PC-3 (cell line): ENCODE measurements at regions not wholly inside any gene's neighbourhood (a gene's known extent, or its start where the extent isn't known, plus 50 kb on each side); places are given as distances from the start of the nearest gene placed in this dataset.

Experiments
- ATAC-seq: fragments of 200-7000 bp; cut with Tn5 transposase; 2 replicates; pipeline ENCODE4 v1.9.1; 2020; ENCODE audit warnings: mild to moderate bottlenecking, moderate library complexity
- BruUV-seq: library from RNA; stranded (reverse); fragments of 400-500 nt; replicated peaks from 2 replicates; lab custom pipeline; 2021; lab: Mats Ljungman, UMichigan
- CTCF ChIA-PET: fragments of 300-600 bp; sonication (Branson Sonifier 250); formaldehyde crosslinking; loops from one replicate; lab custom pipeline; 2022; ENCODE audit warnings: antibody characterized with exemption; lab: Charles Lee
- POLR2A ChIA-PET: fragments of 300-600 bp; sonication (Branson Sonifier 250); formaldehyde crosslinking; loops from one replicate; lab custom pipeline; 2022; ENCODE audit warnings: antibody characterized with exemption; ENCODE audit not compliant: unreplicated experiment; lab: Charles Lee
- DNase-seq: peaks from one replicate; pipeline ENCODE4 v3.0.0-alpha.2; 2015
- H2AFZ ChIP-seq: fragments of 300-600 bp; sonication (generic); 2 replicates; pipeline ENCODE4 v1.6.0; 2016; ENCODE audit warnings: antibody characterized with exemption, low read length
- H3F3A ChIP-seq: fragments of 300-600 bp; sonication (generic); one replicate; pipeline ENCODE4 v1.6.0; 2017; ENCODE audit warnings: antibody characterized with exemption, low read length, control low read depth, mild to moderate bottlenecking; ENCODE audit not compliant: unreplicated experiment
- H3K27ac ChIP-seq: fragments of 300-600 bp; sonication (generic); 2 replicates; pipeline ENCODE4 v1.5.1; 2016; ENCODE audit warnings: mild to moderate bottlenecking, low read length
- H3K27me3 ChIP-seq: fragments of 300-600 bp; sonication (generic); 2 replicates; pipeline ENCODE4 v1.6.1; 2016; ENCODE audit warnings: low read length, mixed read lengths
- H3K36me3 ChIP-seq: fragments of 300-600 bp; sonication (generic); 2 replicates; pipeline ENCODE4 v1.6.1; 2016; ENCODE audit warnings: low read depth, mixed run types, low read length, mixed read lengths
- H3K4me1 ChIP-seq: fragments of 300-600 bp; sonication (generic); 2 replicates; pipeline ENCODE4 v1.5.1; 2016; ENCODE audit warnings: low read length; ENCODE audit not compliant: insufficient read depth
- H3K4me2 ChIP-seq: fragments of 300-600 bp; sonication (generic); 2 replicates; pipeline ENCODE4 v1.6.0; 2016; ENCODE audit warnings: low read length
- H3K4me3 ChIP-seq: fragments of 300-600 bp; sonication (generic); 2 replicates; pipeline ENCODE4 v1.5.1; 2016; ENCODE audit warnings: mild to moderate bottlenecking, low read length, mixed read lengths
- H3K79me2 ChIP-seq: fragments of 300-600 bp; sonication (generic); 2 replicates; pipeline ENCODE4 v1.6.1; 2017; ENCODE audit warnings: low read length, mixed read lengths
- H3K9ac ChIP-seq: fragments of 300-600 bp; sonication (generic); 2 replicates; pipeline ENCODE4 v1.6.0; 2016; ENCODE audit warnings: mild to moderate bottlenecking, low read length
- H3K9me2 ChIP-seq: fragments of 300-600 bp; sonication (generic); replicated peaks from 2 replicates; pipeline ENCODE4 v1.6.1; 2016; ENCODE audit warnings: mixed run types, low read length, mixed read lengths
- H3K9me3 ChIP-seq: fragments of 300-600 bp; sonication (generic); 2 replicates; pipeline ENCODE4 v1.6.1; 2016; ENCODE audit warnings: low read length, mixed read lengths
- H4K20me1 ChIP-seq: fragments of 300-600 bp; sonication (generic); 2 replicates; pipeline ENCODE4 v1.6.1; 2016; ENCODE audit warnings: low read length, mixed read lengths
- CTCF ChIP-seq: fragments of 300-600 bp; sonication (generic); conservative IDR thresholded peaks from 2 replicates; pipeline ENCODE4 v1.5.1; 2017; ENCODE audit warnings: antibody characterized with exemption, low read depth, mild to moderate bottlenecking, low read length
- EZH2 ChIP-seq: fragments of 300-600 bp; sonication (generic); IDR thresholded peaks from one replicate; pipeline ENCODE4 v1.6.1; 2017; ENCODE audit warnings: antibody characterized with exemption, mild to moderate bottlenecking, low read length; ENCODE audit not compliant: unreplicated experiment
- EZH2phosphoT487 ChIP-seq: fragments of 300-600 bp; sonication (generic); IDR thresholded peaks from 2 replicates; pipeline ENCODE4 v1.6.1; 2018; ENCODE audit warnings: mild to moderate bottlenecking, antibody characterized with exemption, low read length, borderline replicate concordance
- intact Hi-C: fragments of 100-400 bp; cut with micrococcal nuclease; formaldehyde crosslinking; loops from 2 replicates; pipeline ENCODE4 v1.9.0; 2023

- no peak overlapping the region for H3K4me3 ChIP-seq
- intact Hi-C loops, result no loop called here
Observed at GRCh38 chr11:119505071-119505470, 82.1 kb upstream of the THY1 start.

GRCh38 chr11:119504371-119504770 lies 81.4 kb upstream of the THY1 start:
- H2AFZ ChIP-seq, result no peak overlapping the region
- CTCF ChIA-PET, result no interaction called here
- H3K4me1 ChIP-seq, result no peaks in the 10 kb centered on the region; the same call in 1 of the 2 replicates
- POLR2A ChIA-PET, result no interaction called here
- no TSS peak for BruUV-seq
- no peaks in the 10 kb centered on the region for H3F3A ChIP-seq
- no peak for TF ChIP-seq EZH2
- TF ChIP-seq EZH2phosphoT487, result no peak
- no peak for TF ChIP-seq CTCF
- no peak overlapping the region for H3K4me3 ChIP-seq
- no peak overlapping the region for H3K9ac ChIP-seq
- H3K79me2 ChIP-seq, result no peaks in the 10 kb centered on the region
- no peak overlapping the region for H3K27ac ChIP-seq
- H3K4me2 ChIP-seq, result no peak overlapping the region
- H3K36me3 ChIP-seq, result no peaks in the 10 kb centered on the region
- no peaks in the 10 kb centered on the region for H4K20me1 ChIP-seq
- ATAC-seq (no peak), DNase-seq (no peak)
- intact Hi-C loops, result no loop called here
- no peaks in the 10 kb centered on the region for H3K9me2 ChIP-seq
- no peaks in the 10 kb centered on the region for H3K9me3 ChIP-seq
- 0 out of 2 replicates have a peak, but pooled peaks cover 10% of the 10 kb centered on the region for H3K27me3 ChIP-seq

More at GRCh38 chr11:119505071-119505470, 82.1 kb upstream of the THY1 start:
- H3K9ac ChIP-seq, result no peak overlapping the region
- POLR2A ChIA-PET, result no interaction called here
- H3K27ac ChIP-seq, result no peak overlapping the region
- no peaks in the 10 kb centered on the region for H3F3A ChIP-seq
- no peak for ATAC-seq
- BruUV-seq, result no TSS peak
- no peaks in the 10 kb centered on the region for H3K36me3 ChIP-seq
- TF ChIP-seq EZH2phosphoT487 (no peak), CTCF (no peak), EZH2 (no peak)
- no peaks in the 10 kb centered on the region for H3K79me2 ChIP-seq
- H2AFZ ChIP-seq, result no peak overlapping the region
- 0 out of 2 replicates have a peak, but pooled peaks cover 7% of the 10 kb centered on the region for H3K27me3 ChIP-seq
- no peaks in the 10 kb centered on the region for H3K9me3 ChIP-seq
- no peak for DNase-seq
- H4K20me1 ChIP-seq, result no peaks in the 10 kb centered on the region
- H3K4me1 ChIP-seq, result no peaks in the 10 kb centered on the region; the same call in 1 of the 2 replicates
- CTCF ChIA-PET, result no interaction called here
- H3K4me2 ChIP-seq, result no peak overlapping the region
- no peaks in the 10 kb centered on the region for H3K9me2 ChIP-seq

DNA sequence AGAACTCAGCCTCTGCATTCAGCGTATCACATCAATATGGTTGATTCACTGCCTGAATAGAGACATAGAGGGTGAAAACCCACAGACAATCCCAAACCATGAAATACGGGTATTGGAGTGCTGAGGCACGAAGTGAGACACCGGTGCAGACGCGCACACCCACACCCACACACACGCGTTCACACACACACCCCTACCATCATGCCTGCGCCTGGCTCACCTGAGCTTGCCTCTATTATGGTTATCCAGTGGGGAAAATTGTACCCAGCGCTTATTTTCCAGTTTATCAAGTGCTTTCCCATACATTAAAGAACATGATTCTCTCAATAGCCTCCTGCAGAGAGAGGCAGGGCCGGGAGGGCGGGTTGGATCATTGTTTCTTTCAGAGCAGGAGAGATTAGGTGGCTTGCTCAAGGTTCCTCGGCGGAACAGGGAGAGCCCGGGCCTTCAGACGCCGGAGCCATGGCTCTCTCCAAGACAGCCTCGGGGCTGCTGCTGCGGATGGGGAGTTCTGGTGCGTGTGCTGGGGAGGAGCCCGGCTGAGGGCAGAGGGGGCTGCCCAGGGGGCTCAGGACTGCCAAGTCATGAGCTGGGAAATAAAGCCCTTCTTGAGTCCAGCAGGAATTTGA lies 78.9 kb upstream of the THY1 start:
- Histone ChIP-seq H3K4me1 (no peaks in the 10 kb centered on the region), H3K9ac (no peak overlapping the region), H3K4me2 (no peak overlapping the region), H3K79me2 (no peaks in the 10 kb centered on the region), H3F3A (no peaks in the 10 kb centered on the region), H3K9me2 (no peaks in the 10 kb centered on the region), H3K27me3 (0 out of 2 replicates have a peak, but pooled peaks cover 19% of the 10 kb centered on the region), H3K9me3 (no peaks in the 10 kb centered on the region), H3K27ac (no peak overlapping the region), H4K20me1 (no peaks in the 10 kb centered on the region), H3K36me3 (no peaks in the 10 kb centered on the region), H2AFZ (no peak overlapping the region), H3K4me3 (no peak overlapping the region)
- BruUV-seq, result no TSS peak
- no peak for TF ChIP-seq EZH2phosphoT487
- no peak for TF ChIP-seq CTCF
- no peak for TF ChIP-seq EZH2
- ATAC-seq, result no peak
- ChIA-PET POLR2A (no interaction called here), CTCF (no interaction called here)
- intact Hi-C loops, result no loop called here
- DNase-seq, result no peak
